ENCODE measurements at regions not wholly inside any gene's neighbourhood (a gene's known extent, or its start where the extent isn't known, plus 50 kb on each side); places are given as distances from the start of the nearest gene placed in this dataset.

GRCh38 chr2:179338681-179339080 is 74.0 kb upstream of the SESTD1 start:
- TF ChIP-seq POLR2A (IDR thresholded peaks at IDR 0.05; ENCODE audit: low read depth, low read length) (no peak), POLR2AphosphoS5 (IDR thresholded peaks at IDR 0.05; ENCODE audit: low read depth, low read length) (no peak), TAF1 (IDR thresholded peaks at IDR 0.05; ENCODE audit: borderline replicate concordance, low read depth, low read length) (no peak)

Data from GM12892 (cell line).